Endothelial cell of umbilical vein (primary cell): ENCODE measurements at regions not wholly inside any gene's neighbourhood (a gene's known extent, or its start where the extent isn't known, plus 50 kb on each side); places are given as distances from the start of the nearest gene placed in this dataset.

Source experiments
- BruUV-seq: library from RNA; stranded (reverse); fragments of 400-500 nt; replicated peaks from 2 replicates; lab custom pipeline; 2021; lab: Mats Ljungman, UMichigan
- CTCF ChIA-PET: fragments of 300-600, 350-600 bp; sonication (Branson Sonifier 250); formaldehyde crosslinking; loops from one replicate; lab custom pipeline; 2021; ENCODE audit warnings: antibody characterized with exemption, inconsistent platforms; lab: Charles Lee
- POLR2A ChIA-PET: fragments of 300-600, 350-600 bp; sonication (Branson Sonifier 250); formaldehyde crosslinking; loops from one replicate; lab custom pipeline; 2021; ENCODE audit warnings: antibody characterized with exemption, inconsistent platforms; lab: Charles Lee
- DNase-seq: peaks from one replicate; pipeline ENCODE4 v3.0.0-alpha.2; 2011; ENCODE audit warnings: low read depth, low spot score
- FAIRE-seq: peaks from 2 replicates; lab custom pipeline; 2011; peaks lifted over from hg19 to GRCh38; lab: Jason Lieb, UNC
- H2AFZ ChIP-seq: 2 replicates; pipeline ENCODE4 v1.6.0; 2012; ENCODE audit warnings: low read depth, low read length, control low read depth, inconsistent platforms
- H3K27ac ChIP-seq: 2 replicates; pipeline ENCODE4 v1.5.1; 2011; ENCODE audit warnings: low read depth, mild to moderate bottlenecking, control low read depth, low read length, moderate library complexity; ENCODE audit not compliant: insufficient read depth
- H3K27me3 ChIP-seq, 2 experiments: 2 replicates each; pipeline versions ENCODE4 v1.6.0 to v1.6.1; 2011; ENCODE audit warnings: low read length in 2 of 2, mixed read lengths in 1 of 2; ENCODE audit not compliant: control insufficient read depth in 2 of 2, insufficient read depth in 2 of 2
- H3K36me3 ChIP-seq, 2 experiments: 2 replicates in 1 of 2; 3 replicates in 1 of 2; pipeline ENCODE4 v1.5.1; 2011; ENCODE audit warnings: low read length in 2 of 2, mild to moderate bottlenecking in 1 of 2, moderate library complexity in 1 of 2; ENCODE audit not compliant: control insufficient read depth in 2 of 2, insufficient read depth in 2 of 2; ENCODE audit errors: extremely low read depth in 1 of 2
- H3K4me1 ChIP-seq: 3 replicates; pipeline ENCODE4 v1.5.1; 2011; ENCODE audit warnings: mild to moderate bottlenecking, low read length; ENCODE audit not compliant: control insufficient read depth, insufficient read depth; ENCODE audit errors: extremely low read depth
- H3K4me2 ChIP-seq: 2 replicates; pipeline ENCODE4 v1.6.1; 2011; ENCODE audit warnings: low read length, control low read depth, mixed read lengths; ENCODE audit not compliant: insufficient read depth
- H3K4me3 ChIP-seq, 3 experiments: fragments of 200-600 bp in 1 of 3; sonication (generic), shearing (Covaris generic) in 1 of 3; replicated peaks in 1 of 3; 2 replicates each; pipeline ENCODE4 v1.5.1; 2011 to 2016; ENCODE audit warnings: control low read depth in 3 of 3, low read length in 3 of 3, mild to moderate bottlenecking in 2 of 3, inconsistent platforms in 1 of 3, low read depth in 1 of 3, moderate library complexity in 1 of 3; ENCODE audit not compliant: insufficient read depth in 1 of 3
- H3K79me2 ChIP-seq: 2 replicates; pipeline ENCODE4 v1.6.0; 2012; ENCODE audit warnings: low read length, inconsistent platforms; ENCODE audit not compliant: control insufficient read depth, insufficient read depth
- H3K9ac ChIP-seq: replicated peaks from 2 replicates; pipeline ENCODE3; 2011; ENCODE audit warnings: low read length, control low read depth; ENCODE audit not compliant: insufficient read depth; ENCODE audit errors: extremely low read depth
- H3K9me1 ChIP-seq: replicated peaks from 3 replicates; pipeline ENCODE4 v1.6.0; 2011; ENCODE audit warnings: mild to moderate bottlenecking, low read length; ENCODE audit not compliant: control insufficient read depth, insufficient read depth; ENCODE audit errors: extremely low read depth
- H3K9me3 ChIP-seq: replicated peaks from 2 replicates; pipeline ENCODE4 v1.5.1; 2012; ENCODE audit warnings: low read length, inconsistent platforms; ENCODE audit not compliant: control insufficient read depth, insufficient read depth
- H4K20me1 ChIP-seq: replicated peaks from 2 replicates; pipeline ENCODE3; 2011; ENCODE audit warnings: mild to moderate bottlenecking, low read length; ENCODE audit not compliant: control insufficient read depth, insufficient read depth; ENCODE audit errors: extremely low read depth
- CTCF ChIP-seq, 2 donors: IDR thresholded peaks; 1 replicate in 1 of 2; 2 replicates in 1 of 2; pipeline ENCODE4 v1.5.1; 2011; ENCODE audit warnings: low read length in 2 of 2, mild to moderate bottlenecking in 2 of 2, moderate library complexity in 2 of 2, control low read depth in 1 of 2, inconsistent platforms in 1 of 2, low read depth in 1 of 2; ENCODE audit not compliant: insufficient read depth in 1 of 2; ENCODE audit errors: extremely low read depth in 1 of 2
- EZH2 ChIP-seq: IDR thresholded peaks from 2 replicates; pipeline ENCODE4 v1.6.1; 2012; ENCODE audit warnings: borderline replicate concordance, low read depth, mild to moderate bottlenecking, moderate library complexity, low read length, inconsistent platforms; ENCODE audit not compliant: severe bottlenecking
- FOS ChIP-seq: IDR thresholded peaks from 2 replicates; pipeline ENCODE4 v1.6.1; 2011; ENCODE audit warnings: mild to moderate bottlenecking, low read length, moderate library complexity, borderline replicate concordance; ENCODE audit not compliant: insufficient read depth
- GATA2 ChIP-seq: IDR thresholded peaks from 2 replicates; pipeline ENCODE4 v1.7.0; 2011; ENCODE audit warnings: low read depth, mild to moderate bottlenecking, moderate library complexity, mixed read lengths, low read length; ENCODE audit not compliant: insufficient read length, insufficient read depth
- JUN ChIP-seq: IDR thresholded peaks from 2 replicates; pipeline ENCODE4 v1.6.1; 2011; ENCODE audit warnings: borderline replicate concordance, low read depth; ENCODE audit not compliant: insufficient read length, insufficient read depth
- MYC ChIP-seq: IDR thresholded peaks from one replicate; pipeline ENCODE4 v1.6.1; 2011; ENCODE audit warnings: mild to moderate bottlenecking, low read depth, low read length
- POLR2A ChIP-seq: IDR thresholded peaks from 2 replicates; pipeline ENCODE4 v1.6.1; 2012; ENCODE audit warnings: low read depth, mild to moderate bottlenecking, control low read depth, low read length
- POLR2AphosphoS5 ChIP-seq: IDR thresholded peaks from 2 replicates; pipeline ENCODE4 v1.6.1; 2012; ENCODE audit warnings: low read depth, mild to moderate bottlenecking, control low read depth, low read length, moderate library complexity; ENCODE audit not compliant: insufficient read depth
- dilution Hi-C: fragments of 300-500 bp; cut with MboI; formaldehyde crosslinking; loops from one replicate; pipeline ENCODE4 v1.15.0; 2019; ENCODE audit warnings: low sequenced_read_pairs; ENCODE audit not compliant: extremely low pct_ligation_motif_present
- intact Hi-C: fragments of 100-400 bp; cut with micrococcal nuclease; formaldehyde crosslinking; loops from one replicate; pipeline ENCODE4 v1.10.0; 2022
- TF ChIP-seq, protein P1 (sequence below): IDR thresholded peaks from 2 replicates; pipeline ENCODE4 v1.6.1; 2011; ENCODE audit not compliant: insufficient read depth, insufficient read length

DNA sequence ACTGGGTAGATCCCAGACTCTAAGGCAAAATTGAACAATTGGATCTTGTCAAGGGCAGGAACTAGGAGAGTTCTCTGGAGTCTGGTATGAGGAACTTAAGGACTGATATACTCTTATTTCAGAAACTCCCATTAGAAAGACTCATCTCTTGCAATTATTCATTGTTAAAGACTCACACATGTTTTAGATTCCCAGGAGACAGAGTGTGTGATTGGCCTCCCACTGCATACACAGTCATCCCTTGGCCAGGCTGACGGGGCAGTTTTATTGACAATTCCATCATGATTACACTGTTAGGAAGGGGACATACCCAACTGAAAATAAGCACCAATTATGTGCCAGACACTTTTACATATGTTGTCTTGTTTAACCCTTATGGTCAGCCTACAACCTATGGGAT is 347.2 kb downstream of the DMAC1 start:
- intact Hi-C loops (no loop called here), dilution Hi-C loops (no loop called here)
- Histone ChIP-seq H3K4me2 (no peak overlapping the region), H4K20me1 (no peaks in the 10 kb centered on the region), H3K27me3 (no peaks in the 10 kb centered on the region), H3K27ac (no peak overlapping the region), H3K4me3 (no peak overlapping the region), H2AFZ (no peak overlapping the region), H3K79me2 (no peaks in the 10 kb centered on the region), H3K9me1 (no peaks in the 10 kb centered on the region), H3K9me3 (no peaks in the 10 kb centered on the region), H3K4me1 (no peaks in the 10 kb centered on the region), H3K36me3 (no peaks in the 10 kb centered on the region), H3K9ac (no peak overlapping the region)
- ChIA-PET POLR2A (no interaction called here), CTCF (no interaction called here)
- no peak for FAIRE-seq
- BruUV-seq = no TSS peak
- TF ChIP-seq POLR2AphosphoS5 = no peak
- no peak for TF ChIP-seq EZH2
- TF ChIP-seq POLR2A = no peak
- no peak for TF ChIP-seq CTCF (IDR thresholded peaks at IDR 0.05; ENCODE audit: extremely low read depth in 1 of 2, insufficient read depth in 1 of 2, low read depth in 1 of 2, low read length in 2 of 2)
- no peak for TF ChIP-seq JUN
- no peak for TF ChIP-seq MYC
- TF ChIP-seq GATA2 = no peak
- TF ChIP-seq, protein P1, sequence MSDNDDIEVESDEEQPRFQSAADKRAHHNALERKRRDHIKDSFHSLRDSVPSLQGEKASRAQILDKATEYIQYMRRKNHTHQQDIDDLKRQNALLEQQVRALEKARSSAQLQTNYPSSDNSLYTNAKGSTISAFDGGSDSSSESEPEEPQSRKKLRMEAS = no peak
- no peak for TF ChIP-seq FOS
- DNase-seq = no peak
